Caco-2 (cell line): ENCODE measurements at regions not wholly inside any gene's neighbourhood (a gene's known extent, or its start where the extent isn't known, plus 50 kb on each side); places are given as distances from the start of the nearest gene placed in this dataset.

Source experiments
- BruUV-seq: library from RNA; stranded (reverse); fragments of 400-500 nt; replicated peaks from 2 replicates; lab custom pipeline; 2021; lab: Mats Ljungman, UMichigan
- CTCF ChIA-PET: fragments of 300-600 bp; sonication (Branson Sonifier 250); formaldehyde crosslinking; loops from one replicate; lab custom pipeline; 2022; ENCODE audit warnings: antibody characterized with exemption; lab: Charles Lee
- POLR2A ChIA-PET: fragments of 300-600 bp; sonication (Branson Sonifier 250); formaldehyde crosslinking; loops from one replicate; lab custom pipeline; 2022; ENCODE audit warnings: antibody characterized with exemption; lab: Charles Lee
- DNase-seq, 2 experiments: peaks; one replicate each; pipeline versions ENCODE4 v3.0.0 to v3.0.0-alpha.2; 2020 to 2022
- H3K27me3 ChIP-seq: replicated peaks from 2 replicates; pipeline ENCODE4 v1.6.0; 2011; ENCODE audit warnings: low read length; ENCODE audit not compliant: control insufficient read depth, insufficient read depth
- H3K36me3 ChIP-seq: 2 replicates; pipeline ENCODE4 v1.5.1; 2011; ENCODE audit warnings: low read length; ENCODE audit not compliant: control insufficient read depth, insufficient read depth
- H3K4me1 ChIP-seq: fragments of 250-450 bp; sonication (Bioruptor Pico); 2 replicates; pipeline ENCODE4 v1.5.1; 2020; ENCODE audit warnings: mild to moderate bottlenecking
- H3K4me3 ChIP-seq: 2 replicates; pipeline ENCODE4 v1.5.1; 2011; ENCODE audit warnings: low read depth, mild to moderate bottlenecking, control low read depth, low read length
- H3K9me3 ChIP-seq: fragments of 250-450 bp; sonication (Bioruptor Pico); 2 replicates; pipeline ENCODE4 v1.5.1; 2020; ENCODE audit warnings: mild to moderate bottlenecking, moderate library complexity
- H3K27ac Mint-ChIP-seq: one replicate; pipeline ENCODE4 v1.8.0; 2022; ENCODE audit warnings: mixed read lengths; ENCODE audit not compliant: unreplicated experiment
- H3K27me3 Mint-ChIP-seq: one replicate; pipeline ENCODE4 v1.8.0; 2022; ENCODE audit warnings: mixed read lengths; ENCODE audit not compliant: insufficient read depth, unreplicated experiment
- H3K36me3 Mint-ChIP-seq: one replicate; pipeline ENCODE4 v1.8.0; 2022; ENCODE audit warnings: mild to moderate bottlenecking, mixed read lengths; ENCODE audit not compliant: insufficient read depth, unreplicated experiment
- H3K4me1 Mint-ChIP-seq: one replicate; pipeline ENCODE4 v1.8.0; 2022; ENCODE audit warnings: low read depth, mixed read lengths; ENCODE audit not compliant: unreplicated experiment
- H3K4me3 Mint-ChIP-seq: one replicate; pipeline ENCODE4 v1.8.0; 2022; ENCODE audit warnings: mild to moderate bottlenecking, moderate library complexity, mixed read lengths; ENCODE audit not compliant: unreplicated experiment
- H3K9me3 Mint-ChIP-seq: one replicate; pipeline ENCODE4 v1.8.0; 2022; ENCODE audit warnings: mixed read lengths; ENCODE audit not compliant: unreplicated experiment
- intact Hi-C: fragments of 100-400 bp; cut with micrococcal nuclease; formaldehyde crosslinking; loops from one replicate; pipeline ENCODE4 v1.10.0; 2022; ENCODE audit not compliant: unreplicated experiment
- TF ChIP-seq, protein P1 (sequence below), 2 experiments: fragments of 200-600 bp in 1 of 2; IDR thresholded peaks; 1 replicate in 1 of 2; 2 replicates in 1 of 2; pipeline versions ENCODE4 v1.5.1 to v1.8.0; 2011 to 2022; ENCODE audit warnings: antibody characterized with exemption in 1 of 2, control low read depth in 1 of 2, inconsistent platforms in 1 of 2, low read depth in 1 of 2, low read length in 1 of 2, mild to moderate bottlenecking in 1 of 2, moderate library complexity in 1 of 2; ENCODE audit not compliant: insufficient read depth in 1 of 2, severe bottlenecking in 1 of 2, unreplicated experiment in 1 of 2

- Histone ChIP-seq H3K27me3 (no peaks in the 10 kb centered on the region), H3K9me3 (0 out of 2 replicates have a peak, but pooled peaks cover 3% of the 10 kb centered on the region), H3K4me1 (no peaks in the 10 kb centered on the region), H3K36me3 (no peaks in the 10 kb centered on the region), H3K4me3 (no peak overlapping the region)
- POLR2A ChIA-PET, result no interaction called here
- TF ChIP-seq, protein P1, sequence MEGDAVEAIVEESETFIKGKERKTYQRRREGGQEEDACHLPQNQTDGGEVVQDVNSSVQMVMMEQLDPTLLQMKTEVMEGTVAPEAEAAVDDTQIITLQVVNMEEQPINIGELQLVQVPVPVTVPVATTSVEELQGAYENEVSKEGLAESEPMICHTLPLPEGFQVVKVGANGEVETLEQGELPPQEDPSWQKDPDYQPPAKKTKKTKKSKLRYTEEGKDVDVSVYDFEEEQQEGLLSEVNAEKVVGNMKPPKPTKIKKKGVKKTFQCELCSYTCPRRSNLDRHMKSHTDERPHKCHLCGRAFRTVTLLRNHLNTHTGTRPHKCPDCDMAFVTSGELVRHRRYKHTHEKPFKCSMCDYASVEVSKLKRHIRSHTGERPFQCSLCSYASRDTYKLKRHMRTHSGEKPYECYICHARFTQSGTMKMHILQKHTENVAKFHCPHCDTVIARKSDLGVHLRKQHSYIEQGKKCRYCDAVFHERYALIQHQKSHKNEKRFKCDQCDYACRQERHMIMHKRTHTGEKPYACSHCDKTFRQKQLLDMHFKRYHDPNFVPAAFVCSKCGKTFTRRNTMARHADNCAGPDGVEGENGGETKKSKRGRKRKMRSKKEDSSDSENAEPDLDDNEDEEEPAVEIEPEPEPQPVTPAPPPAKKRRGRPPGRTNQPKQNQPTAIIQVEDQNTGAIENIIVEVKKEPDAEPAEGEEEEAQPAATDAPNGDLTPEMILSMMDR (IDR thresholded peaks at IDR 0.05; ENCODE audit: insufficient read depth in 1 of 2, low read depth in 1 of 2, low read length in 1 of 2, severe bottlenecking in 1 of 2, unreplicated experiment in 1 of 2), result no peak
- CTCF ChIA-PET, result no interaction called here
- no peak for DNase-seq
- no peaks in the 10 kb centered on the region for H3K4me1 Mint-ChIP-seq
- intact Hi-C loops, result no loop called here
- H3K4me3 Mint-ChIP-seq, result no peak overlapping the region
- H3K27ac Mint-ChIP-seq, result no peak overlapping the region
- peaks cover 5% of the 10 kb centered on the region for H3K9me3 Mint-ChIP-seq
- H3K36me3 Mint-ChIP-seq, result no peaks in the 10 kb centered on the region
- no TSS peak for BruUV-seq
- H3K27me3 Mint-ChIP-seq, result no peaks in the 10 kb centered on the region
These were observed 509.2 kb downstream of the CETN3 start for GRCh38 chr5:89900346-89900745.

DNA sequence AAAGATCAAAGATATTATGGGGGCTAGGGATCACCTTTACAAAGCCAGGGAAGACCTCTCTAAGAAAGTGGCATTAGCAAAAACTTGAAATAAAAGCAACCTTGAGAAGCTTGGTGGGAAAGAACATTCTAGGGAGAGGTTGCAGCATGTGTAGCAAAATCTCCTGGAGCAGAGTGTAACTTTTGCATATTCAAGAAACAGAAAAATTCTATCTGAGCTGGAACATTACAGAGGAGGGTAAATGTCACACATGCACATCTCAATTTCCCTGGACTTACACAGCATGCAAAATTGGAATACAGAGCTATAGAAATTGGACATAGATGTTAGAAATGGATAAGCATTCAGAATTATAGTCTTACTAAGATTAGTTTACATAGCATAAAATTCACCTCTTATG, 510.0 kb downstream of the CETN3 start:
- Mint-ChIP-seq H3K36me3 (no peaks in the 10 kb centered on the region), H3K4me1 (no peaks in the 10 kb centered on the region), H3K27ac (no peak overlapping the region), H3K9me3 (peaks cover 13% of the 10 kb centered on the region), H3K27me3 (no peaks in the 10 kb centered on the region), H3K4me3 (no peak overlapping the region)
- no peak for DNase-seq
- Histone ChIP-seq H3K9me3 (0 out of 2 replicates have a peak, but pooled peaks cover 3% of the 10 kb centered on the region), H3K36me3 (no peaks in the 10 kb centered on the region), H3K27me3 (no peaks in the 10 kb centered on the region), H3K4me3 (no peak overlapping the region), H3K4me1 (no peaks in the 10 kb centered on the region)
- TF ChIP-seq, protein P1 (IDR thresholded peaks at IDR 0.05; ENCODE audit: insufficient read depth in 1 of 2, low read depth in 1 of 2, low read length in 1 of 2, severe bottlenecking in 1 of 2, unreplicated experiment in 1 of 2), result no peak
- intact Hi-C loops, result no loop called here
- BruUV-seq, result no TSS peak
- ChIA-PET CTCF (no interaction called here), POLR2A (no interaction called here)

GRCh38 chr5:89893546-89893945, 516.0 kb downstream of the CETN3 start:
- Mint-ChIP-seq H3K9me3 (peaks cover 38% of the 10 kb centered on the region), H3K36me3 (no peaks in the 10 kb centered on the region), H3K4me3 (no peak overlapping the region), H3K4me1 (no peaks in the 10 kb centered on the region), H3K27me3 (no peaks in the 10 kb centered on the region), H3K27ac (no peak overlapping the region)
- TF ChIP-seq, protein P1 (IDR thresholded peaks at IDR 0.05; ENCODE audit: insufficient read depth in 1 of 2, low read depth in 1 of 2, low read length in 1 of 2, severe bottlenecking in 1 of 2, unreplicated experiment in 1 of 2), result no peak
- no peak for DNase-seq
- no peaks in the 10 kb centered on the region for H3K4me1 ChIP-seq
- BruUV-seq, result no TSS peak
- intact Hi-C loops, result no loop called here
- no peaks in the 10 kb centered on the region for H3K27me3 ChIP-seq
- ChIA-PET CTCF (no interaction called here), POLR2A (no interaction called here)
- H3K36me3 ChIP-seq, result no peaks in the 10 kb centered on the region
- H3K9me3 ChIP-seq, result peaks cover 16% of the 10 kb centered on the region
- no peak overlapping the region for H3K4me3 ChIP-seq
